GM23338 (cell line): ENCODE measurements at regions not wholly inside any gene's neighbourhood (a gene's known extent, or its start where the extent isn't known, plus 50 kb on each side); places are given as distances from the start of the nearest gene placed in this dataset.

ENCODE experiments used
- CTCF ChIP-seq, 2 experiments: fragments of 200-600 bp in 1 of 2; sonication (generic) in 1 of 2; conservative IDR thresholded peaks; 2 replicates each; pipeline versions ENCODE4 v1.5.1 to v1.6.1; 2016 to 2017; ENCODE audit warnings: antibody characterized with exemption in 2 of 2, low read depth in 2 of 2, mild to moderate bottlenecking in 2 of 2, moderate library complexity in 1 of 2
- ETS1 ChIP-seq: IDR thresholded peaks from 2 replicates; pipeline ENCODE4 v1.6.1; 2016; ENCODE audit warnings: antibody characterized with exemption
- EZH2 ChIP-seq: fragments of 200-600 bp; sonication (generic); IDR thresholded peaks from one replicate; pipeline ENCODE4 v1.8.0; 2017; ENCODE audit warnings: antibody characterized with exemption, mild to moderate bottlenecking, low read depth; ENCODE audit not compliant: unreplicated experiment
- EZH2phosphoT487 ChIP-seq: fragments of 200-600 bp; sonication (generic); IDR thresholded peaks from one replicate; pipeline ENCODE4 v1.8.1; 2018; ENCODE audit warnings: antibody characterized with exemption; ENCODE audit not compliant: unreplicated experiment
- POLR2AphosphoS5 ChIP-seq: IDR thresholded peaks from 2 replicates; pipeline ENCODE4 v1.6.1; 2016; ENCODE audit warnings: antibody characterized with exemption, low read depth
- ZNF114 ChIP-seq: fragments of 250-450 bp; sonication (Bioruptor Pico); IDR thresholded peaks from 2 replicates; pipeline ENCODE4 v1.5.0; 2020; ENCODE audit warnings: mild to moderate bottlenecking, moderate library complexity

- TF ChIP-seq CTCF (conservative IDR thresholded peaks at IDR 0.05; ENCODE audit: low read depth in 2 of 2) (no peak), EZH2 (no peak), POLR2AphosphoS5 (no peak), ETS1 (no peak), EZH2phosphoT487 (no peak), ZNF114 (CRISPR knock-in tag) (no peak)
Measured at GRCh38 chr2:143942486-143942885, 577.4 kb downstream of the ZEB2 start.
